B cell (primary cell): ENCODE measurements at regions not wholly inside any gene's neighbourhood (a gene's known extent, or its start where the extent isn't known, plus 50 kb on each side); places are given as distances from the start of the nearest gene placed in this dataset.

ENCODE experiments used
- ATAC-seq: fragments of 200-7000 bp; cut with Tn5 transposase; one replicate; pipeline ENCODE4 v1.10.0; 2021; ENCODE audit warnings: low read depth, mild to moderate bottlenecking, moderate number of reproducible peaks, moderate library complexity
- CTCF ChIA-PET: fragments of 350-600 bp; sonication (Branson Sonifier 250); formaldehyde crosslinking; loops from one replicate; lab custom pipeline; 2021; ENCODE audit warnings: antibody characterized with exemption, inconsistent platforms; lab: Charles Lee
- POLR2A ChIA-PET: fragments of 350-600 bp; sonication (Branson Sonifier 250); formaldehyde crosslinking; loops from one replicate; lab custom pipeline; 2021; ENCODE audit warnings: antibody characterized with exemption; lab: Charles Lee
- DNase-seq: peaks from one replicate; pipeline ENCODE4 v3.0.0; 2013
- H2AFZ ChIP-seq: 2 replicates; pipeline ENCODE4 v1.6.1; 2012; ENCODE audit warnings: mild to moderate bottlenecking, low read depth, low read length; ENCODE audit not compliant: insufficient read depth, poor library complexity, severe bottlenecking
- H3K27ac ChIP-seq, 2 donors: 1 replicate in 1 of 2; 2 replicates in 1 of 2; pipeline ENCODE4 v1.5.1; 2012 to 2013; ENCODE audit warnings: low read length in 2 of 2, mild to moderate bottlenecking in 2 of 2, moderate library complexity in 1 of 2
- H3K27me3 ChIP-seq, 4 experiments: fragments of 200-600 bp in 1 of 4; sonication (generic) in 1 of 4; replicated peaks in 1 of 4; 1 replicate in 2 of 4; 2 replicates in 2 of 4; pipeline versions ENCODE4 v1.6.1 to v1.7.0; 2013 to 2016; ENCODE audit warnings: low read length in 3 of 4, mild to moderate bottlenecking in 2 of 4, mixed read lengths in 1 of 4, moderate library complexity in 1 of 4; ENCODE audit not compliant: insufficient read depth in 4 of 4, control insufficient read depth in 3 of 4; ENCODE audit errors: control extremely low read depth in 1 of 4
- H3K36me3 ChIP-seq, 2 experiments: replicated peaks in 1 of 2; 1 replicate in 1 of 2; 2 replicates in 1 of 2; pipeline versions ENCODE4 v1.6.1 to v1.7.1; 2013; ENCODE audit warnings: low read length in 1 of 2; ENCODE audit not compliant: insufficient read depth in 2 of 2, control insufficient read depth in 1 of 2; ENCODE audit errors: control extremely low read depth in 1 of 2, extremely low read depth in 1 of 2
- H3K4me1 ChIP-seq, 2 donors: fragments of 200-600 bp in 1 of 2; sonication (generic) in 1 of 2; 1 replicate in 1 of 2; 2 replicates in 1 of 2; pipeline versions ENCODE4 v1.5.1 to v1.6.1; 2013 to 2017; ENCODE audit warnings: low read length in 2 of 2; ENCODE audit not compliant: control insufficient read depth in 2 of 2, insufficient read depth in 2 of 2
- H3K4me2 ChIP-seq: replicated peaks from 2 replicates; pipeline ENCODE3; 2012; ENCODE audit warnings: mild to moderate bottlenecking, low read depth, low read length; ENCODE audit not compliant: poor library complexity, severe bottlenecking
- H3K4me3 ChIP-seq, 5 experiments: fragments of 200-600 bp in 1 of 5; sonication (generic) in 1 of 5; 1 replicate in 3 of 5; 2 replicates in 2 of 5; pipeline versions ENCODE4 v1.5.1 to v1.7.0; 2011 to 2016; ENCODE audit warnings: low read length in 4 of 5, mild to moderate bottlenecking in 4 of 5, low read depth in 2 of 5, control low read depth in 1 of 5, moderate library complexity in 1 of 5; ENCODE audit not compliant: insufficient read depth in 1 of 5; ENCODE audit errors: control extremely low read depth in 1 of 5, extremely low read depth in 1 of 5
- H3K79me2 ChIP-seq: fragments of 200-600 bp; sonication (generic); one replicate; pipeline ENCODE4 v1.6.0; 2016; ENCODE audit warnings: low read length; ENCODE audit not compliant: control insufficient read depth, insufficient read depth
- H3K9ac ChIP-seq: fragments of 200-600 bp; sonication (generic); 2 replicates; pipeline ENCODE4 v1.6.1; 2017; ENCODE audit warnings: mild to moderate bottlenecking, low read length, moderate library complexity
- H3K9me3 ChIP-seq, 3 donors: one replicate each; pipeline versions ENCODE4 v1.6.1 to v1.7.1; 2013; ENCODE audit warnings: low read length in 2 of 3; ENCODE audit not compliant: control insufficient read depth in 2 of 3, insufficient read depth in 1 of 3; ENCODE audit errors: control extremely low read depth in 1 of 3
- H4K20me1 ChIP-seq: 2 replicates; pipeline ENCODE4 v1.6.0; 2012; ENCODE audit warnings: mild to moderate bottlenecking, low read length; ENCODE audit not compliant: insufficient read depth, control insufficient read depth, poor library complexity, severe bottlenecking
- H3K27ac Mint-ChIP-seq: one replicate; pipeline ENCODE4 v1.8.0; 2021; ENCODE audit warnings: mixed read lengths
- H3K27me3 Mint-ChIP-seq: one replicate; pipeline ENCODE4 v1.8.0; 2021; ENCODE audit warnings: mixed read lengths
- H3K4me1 Mint-ChIP-seq: one replicate; pipeline ENCODE4 v1.8.0; 2021; ENCODE audit warnings: mixed read lengths
- H3K4me3 Mint-ChIP-seq: one replicate; pipeline ENCODE4 v1.8.0; 2021; ENCODE audit warnings: mixed read lengths
- H3K9me3 Mint-ChIP-seq: one replicate; pipeline ENCODE4 v1.8.0; 2022; ENCODE audit warnings: mixed read lengths; ENCODE audit not compliant: insufficient read depth
- CTCF ChIP-seq: fragments of 200-600 bp; IDR thresholded peaks from one replicate; pipeline ENCODE4 v1.8.0; 2022; ENCODE audit warnings: antibody characterized with exemption, mild to moderate bottlenecking
- EZH2 ChIP-seq: IDR thresholded peaks from 2 replicates; pipeline ENCODE4 v1.6.1; 2012; ENCODE audit warnings: borderline replicate concordance, low read depth, mild to moderate bottlenecking, moderate library complexity, low read length; ENCODE audit not compliant: insufficient read depth, poor library complexity, severe bottlenecking
- WGBS: methylation state at CpG from one replicate; pipeline ENCODE4 v1.1.5; 2013; ENCODE audit warnings: missing lambda C conversion rate; ENCODE audit not compliant: insufficient coverage; 5-methylcytosine and 5-hydroxymethylcytosine counted together
- intact Hi-C: fragments of 100-400 bp; cut with micrococcal nuclease; formaldehyde crosslinking; loops from one replicate; pipeline ENCODE4 v1.10.0; 2022

DNA sequence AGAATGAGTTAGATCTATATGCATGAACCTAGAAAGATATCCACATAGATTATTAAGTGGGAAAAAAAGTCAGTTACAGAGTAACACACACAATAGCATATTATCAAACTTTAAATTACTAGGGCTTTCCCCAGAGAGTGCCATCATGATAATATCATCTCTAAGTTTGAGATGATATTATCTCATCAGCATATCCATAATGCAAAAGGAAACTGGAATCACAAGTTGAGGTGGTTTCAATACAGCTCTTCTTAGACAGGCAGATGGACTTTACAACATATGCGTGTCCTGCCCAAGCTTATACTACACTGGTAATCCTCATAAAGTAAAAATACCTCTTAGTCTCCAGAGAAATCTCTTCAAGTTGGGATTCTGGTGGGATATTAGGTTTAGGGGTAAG lies 236.2 kb upstream of the SERP2 start:
- H3K4me3 Mint-ChIP-seq: no peak overlapping the region
- DNase-seq (no peak), ATAC-seq (no peak)
- Histone ChIP-seq H3K4me3 (no peak overlapping the region), H3K36me3 (no peaks in the 10 kb centered on the region), H2AFZ (no peak overlapping the region), H3K9ac (no peak overlapping the region), H3K4me1 (peaks cover 8 to 11% of the 10 kb centered on the region in 2 donors), H3K9me3 (no peaks in the 10 kb centered on the region), H3K79me2 (no peaks in the 10 kb centered on the region), H3K4me2 (no peak overlapping the region), H3K27me3 (no peaks in the 10 kb centered on the region), H4K20me1 (no peaks in the 10 kb centered on the region), H3K27ac (no peak overlapping the region)
- no peak overlapping the region for H3K27ac Mint-ChIP-seq
- ChIA-PET CTCF (no interaction called here), POLR2A (no interaction called here)
- peaks cover 7% of the 10 kb centered on the region for H3K27me3 Mint-ChIP-seq
- no CpG with 5 or more reads among the region's 1 CpG for whole genome bisulfite sequencing
- TF ChIP-seq CTCF (no peak), EZH2 (no peak)
- peaks cover 11% of the 10 kb centered on the region for H3K4me1 Mint-ChIP-seq
- intact Hi-C loops: no loop called here
- no peaks in the 10 kb centered on the region for H3K9me3 Mint-ChIP-seq

GRCh38 chr13:44140146-44140545 lies 233.5 kb upstream of the SERP2 start:
- no peaks in the 10 kb centered on the region for H3K36me3 ChIP-seq
- ChIA-PET CTCF (interaction anchor here (0.6 to 1.5 kb wide), 2 partner anchors 295 to 298 kb away, joined by 3 read pairs; no protein-coding TSS in a partner anchor), POLR2A (no interaction called here)
- DNase-seq: no peak
- Mint-ChIP-seq H3K27me3 (peaks cover 7% of the 10 kb centered on the region), H3K9me3 (no peaks in the 10 kb centered on the region), H3K27ac (no peak overlapping the region), H3K4me1 (peaks cover 15% of the 10 kb centered on the region), H3K4me3 (no peak overlapping the region)
- no peak for ATAC-seq
- H3K79me2 ChIP-seq: no peaks in the 10 kb centered on the region
- H3K27ac ChIP-seq: no peak overlapping the region
- H3K4me3 ChIP-seq: no peak overlapping the region
- no peak overlapping the region for H3K9ac ChIP-seq
- peaks cover 11 to 14% of the 10 kb centered on the region in 2 donors for H3K4me1 ChIP-seq
- no peaks in the 10 kb centered on the region for H3K9me3 ChIP-seq
- H3K27me3 ChIP-seq: no peaks in the 10 kb centered on the region
- TF ChIP-seq EZH2: no peak
- TF ChIP-seq CTCF: no peak
- H3K4me2 ChIP-seq: no peak overlapping the region
- 100% methylated on average over 4 of the region's 7 CpGs for WGBS
- no peak overlapping the region for H2AFZ ChIP-seq
- intact Hi-C loops: loop anchor here (5.0 kb wide), 4 partner anchors 132 to 832 kb away; partner anchors contain the start of gene TSC22D1
- H4K20me1 ChIP-seq: no peaks in the 10 kb centered on the region
